Kidney tubule cell (primary cell): ENCODE measurements at regions not wholly inside any gene's neighbourhood (a gene's known extent, or its start where the extent isn't known, plus 50 kb on each side); places are given as distances from the start of the nearest gene placed in this dataset.

Experiments used
- DNase-seq: peaks from one replicate; pipeline ENCODE4 v3.0.0-alpha.2; 2018; ENCODE audit warnings: low spot score

- DNase-seq, result no peak
Observed at GRCh38 chr2:60159519-60159918, 393.9 kb downstream of the BCL11A start.

- no peak for DNase-seq
Observed at GRCh38 chr2:60158262-60158661, 395.2 kb downstream of the BCL11A start.

GRCh38 chr2:60157283-60157682, 396.2 kb downstream of the BCL11A start:
- no peak for DNase-seq

GRCh38 chr2:60154142-60154541, 399.3 kb downstream of the BCL11A start:
- DNase-seq, result no peak

- DNase-seq, result peak; percentile 44
Observed at GRCh38 chr2:60152226-60152833, 401.1 kb downstream of the BCL11A start.

GRCh38 chr2:60149176-60149575, 404.3 kb downstream of the BCL11A start:
- no peak for DNase-seq

- no peak for DNase-seq
Observed at GRCh38 chr2:60148716-60149115, 404.7 kb downstream of the BCL11A start.

- no peak for DNase-seq
Observed at GRCh38 chr2:60140185-60140584, 413.3 kb downstream of the BCL11A start.

- no peak for DNase-seq
Observed at GRCh38 chr2:60136913-60137312, 416.5 kb downstream of the BCL11A start.

GRCh38 chr2:60127191-60127590, 426.3 kb downstream of the BCL11A start:
- no peak for DNase-seq

- DNase-seq, result no peak
Observed at GRCh38 chr2:60125611-60126426, 427.6 kb downstream of the BCL11A start.

- no peak for DNase-seq
Observed at GRCh38 chr2:60119778-60120177, 433.7 kb downstream of the BCL11A start.

GRCh38 chr2:60118917-60119316, 434.5 kb downstream of the BCL11A start:
- DNase-seq, result no peak

GRCh38 chr2:60118061-60118460, 435.4 kb downstream of the BCL11A start:
- peak; percentile 3 for DNase-seq

GRCh38 chr2:60116161-60116875, 437.1 kb downstream of the BCL11A start:
- no peak for DNase-seq

GRCh38 chr2:60109744-60110143, 443.7 kb downstream of the BCL11A start:
- no peak for DNase-seq

- no peak for DNase-seq
Observed at GRCh38 chr2:60106836-60107529, 446.5 kb downstream of the BCL11A start.

GRCh38 chr2:60105906-60106305, 447.5 kb downstream of the BCL11A start:
- DNase-seq, result no peak

GRCh38 chr2:60104514-60105505, 448.6 kb downstream of the BCL11A start:
- DNase-seq, result peak; percentile 73

- no peak for DNase-seq
Observed at GRCh38 chr2:60100034-60100433, 453.4 kb downstream of the BCL11A start.

GRCh38 chr2:60098996-60099395, 454.5 kb downstream of the BCL11A start:
- no peak for DNase-seq
